HG02623 (cell line): ENCODE measurements at regions not wholly inside any gene's neighbourhood (a gene's known extent, or its start where the extent isn't known, plus 50 kb on each side); places are given as distances from the start of the nearest gene placed in this dataset.

ENCODE experiments used
- ATAC-seq: cut with Tn5 transposase; IDR thresholded peaks from one replicate; pipeline ENCODE4 v1.9.1; 2021; ENCODE audit warnings: moderate library complexity; ENCODE audit not compliant: unreplicated experiment

- no peak for ATAC-seq
Observed at GRCh38 chr7:148472406-148472805, 118.2 kb upstream of the C7orf33 start.

GRCh38 chr7:148473703-148474480 lies 116.7 kb upstream of the C7orf33 start:
- no peak for ATAC-seq

GRCh38 chr7:148474481-148475025 lies 116.0 kb upstream of the C7orf33 start:
- ATAC-seq, result no peak

GRCh38 chr7:148478551-148478950 lies 112.0 kb upstream of the C7orf33 start:
- ATAC-seq, result no peak

- no peak for ATAC-seq
Observed at GRCh38 chr7:148480479-148481146, 110.0 kb upstream of the C7orf33 start.

- ATAC-seq, result no peak
Observed at GRCh38 chr7:148481147-148481526, 109.4 kb upstream of the C7orf33 start.

GRCh38 chr7:148481971-148482626 lies 108.5 kb upstream of the C7orf33 start:
- no peak for ATAC-seq

- no peak for ATAC-seq
Observed at GRCh38 chr7:148483515-148484308, 106.9 kb upstream of the C7orf33 start.

GRCh38 chr7:148484486-148484885 lies 106.1 kb upstream of the C7orf33 start:
- no peak for ATAC-seq

- ATAC-seq, result no peak
Observed at GRCh38 chr7:148485618-148486017, 104.9 kb upstream of the C7orf33 start.

GRCh38 chr7:148486937-148487336 lies 103.6 kb upstream of the C7orf33 start:
- no peak for ATAC-seq

- no peak for ATAC-seq
Observed at GRCh38 chr7:148487912-148488311, 102.7 kb upstream of the C7orf33 start.

GRCh38 chr7:148489678-148490077 lies 100.9 kb upstream of the C7orf33 start:
- ATAC-seq, result no peak

GRCh38 chr7:148492157-148492860 lies 98.3 kb upstream of the C7orf33 start:
- no peak for ATAC-seq

- no peak for ATAC-seq
Observed at GRCh38 chr7:148495605-148496004, 95.0 kb upstream of the C7orf33 start.

GRCh38 chr7:148500978-148501377 lies 89.6 kb upstream of the C7orf33 start:
- ATAC-seq, result no peak

- ATAC-seq, result no peak
Observed at GRCh38 chr7:148503900-148504487, 86.6 kb upstream of the C7orf33 start.

GRCh38 chr7:148505645-148506375 lies 84.8 kb upstream of the C7orf33 start:
- no peak for ATAC-seq

- ATAC-seq, result peak; percentile 97
Observed at GRCh38 chr7:148507064-148507573, 83.4 kb upstream of the C7orf33 start.
